ENCODE measurements at regions not wholly inside any gene's neighbourhood (a gene's known extent, or its start where the extent isn't known, plus 50 kb on each side); places are given as distances from the start of the nearest gene placed in this dataset.
"Not testable (repeated sequence)": the region's sequence is repeated elsewhere in the genome, so short reads cannot be mapped to it uniquely, and the experiment has no call there.

- TF ChIP-seq CTCF (IDR thresholded peaks at IDR 0.05) (no peak), POLR2A (IDR thresholded peaks at IDR 0.05) (no peak)
- WGBS, 2 donors = 50 to 63% methylated on average over 2 of the region's 2 CpGs
These were observed 106.4 kb upstream of the MARK1 start for GRCh38 chr1:220421508-220421907.

GRCh38 chr1:220420726-220421125 is 107.2 kb upstream of the MARK1 start:
- no peaks in the 10 kb centered on the region for H3K36me3 ChIP-seq (replicated peaks in 1 of 2; ENCODE audit: insufficient read depth in 1 of 2, low read depth in 2 of 2)
- no peak overlapping the region for H3K27ac ChIP-seq
- no peak for TF ChIP-seq POLR2A (IDR thresholded peaks at IDR 0.05)
- TF ChIP-seq CTCF (IDR thresholded peaks at IDR 0.05) = no peak
- no peaks in the 10 kb centered on the region for H3K27me3 ChIP-seq
- no peak overlapping the region for H3K4me3 ChIP-seq
- 50 to 53% methylated on average over 5 of the region's 5 CpGs for WGBS, 2 donors
- DNase-seq = no peak
- H3K4me1 ChIP-seq = no peaks in the 10 kb centered on the region
- intact Hi-C loops (cut with DNase I) = no loop called here
- no peak for ATAC-seq
- no peaks in the 10 kb centered on the region for H3K9me3 ChIP-seq

More at GRCh38 chr1:220421508-220421907, 106.4 kb upstream of the MARK1 start:
- Histone ChIP-seq H3K4me3 (no peak overlapping the region), H3K9me3 (no peaks in the 10 kb centered on the region), H3K27ac (no peak overlapping the region), H3K27me3 (no peaks in the 10 kb centered on the region), H3K36me3 (replicated peaks in 1 of 2; ENCODE audit: insufficient read depth in 1 of 2, low read depth in 2 of 2) (no peaks in the 10 kb centered on the region), H3K4me1 (no peaks in the 10 kb centered on the region)
- DNase-seq = no peak
- intact Hi-C loops (cut with DNase I) = no loop called here
- no peak for ATAC-seq

GRCh38 chr1:220412382-220412781 is 115.6 kb upstream of the MARK1 start:
- H3K27ac ChIP-seq; intact Hi-C loops (cut with DNase I); H3K4me3 ChIP-seq; H3K36me3 ChIP-seq (replicated peaks in 1 of 2; ENCODE audit: insufficient read depth in 1 of 2, low read depth in 2 of 2); H3K27me3 ChIP-seq; H3K9me3 ChIP-seq; H3K4me1 ChIP-seq; DNase-seq; ATAC-seq: not testable (repeated sequence)
- WGBS, 2 donors = 76 to 88% methylated on average over 12 to 18 of the region's 19 CpGs

GRCh38 chr1:220410611-220411010 is 117.3 kb upstream of the MARK1 start:
- DNase-seq (no peak), ATAC-seq (no peak)
- H3K4me3 ChIP-seq = no peak overlapping the region
- WGBS, 2 donors = 43% methylated on average over 7 of the region's 7 CpGs
- no peak for TF ChIP-seq POLR2A (IDR thresholded peaks at IDR 0.05)
- no peak for TF ChIP-seq CTCF (IDR thresholded peaks at IDR 0.05)
- no peaks in the 10 kb centered on the region for H3K36me3 ChIP-seq (replicated peaks in 1 of 2; ENCODE audit: insufficient read depth in 1 of 2, low read depth in 2 of 2)
- intact Hi-C loops (cut with DNase I) = no loop called here
- H3K4me1 ChIP-seq = no peaks in the 10 kb centered on the region
- no peak overlapping the region for H3K27ac ChIP-seq
- H3K9me3 ChIP-seq = no peaks in the 10 kb centered on the region
- H3K27me3 ChIP-seq = no peaks in the 10 kb centered on the region

GRCh38 chr1:220409771-220410595 is 118.0 kb upstream of the MARK1 start:
- no peak overlapping the region for H3K27ac ChIP-seq
- DNase-seq (no peak), ATAC-seq (no peak)
- TF ChIP-seq CTCF (IDR thresholded peaks at IDR 0.05) (no peak), POLR2A (IDR thresholded peaks at IDR 0.05) (no peak)
- no peaks in the 10 kb centered on the region for H3K36me3 ChIP-seq (replicated peaks in 1 of 2; ENCODE audit: insufficient read depth in 1 of 2, low read depth in 2 of 2)
- intact Hi-C loops (cut with DNase I) = no loop called here
- no peaks in the 10 kb centered on the region for H3K9me3 ChIP-seq
- no peaks in the 10 kb centered on the region for H3K4me1 ChIP-seq
- no peaks in the 10 kb centered on the region for H3K27me3 ChIP-seq
- no peak overlapping the region for H3K4me3 ChIP-seq
- WGBS, 2 donors = 57 to 63% methylated on average over 13 of the region's 13 CpGs

Measured in body of pancreas (tissue), 4 donors.